GM12891 (cell line): ENCODE measurements at regions not wholly inside any gene's neighbourhood (a gene's known extent, or its start where the extent isn't known, plus 50 kb on each side); places are given as distances from the start of the nearest gene placed in this dataset.

Source experiments
- POLR2A ChIP-seq: IDR thresholded peaks from 2 replicates; pipeline ENCODE4 v1.6.1; 2011; ENCODE audit warnings: low read depth, low read length, control low read depth
- POLR2AphosphoS5 ChIP-seq: IDR thresholded peaks from 2 replicates; pipeline ENCODE4 v1.6.1; 2011; ENCODE audit warnings: low read depth, low read length, control low read depth
- POU2F2 ChIP-seq: IDR thresholded peaks from 2 replicates; pipeline ENCODE4 v1.6.1; 2011; ENCODE audit warnings: low read depth, mild to moderate bottlenecking, control low read depth, low read length, moderate library complexity
- SPI1 ChIP-seq: IDR thresholded peaks from 2 replicates; pipeline ENCODE4 v1.6.1; 2011; ENCODE audit warnings: low read depth, low read length, control low read depth
- TAF1 ChIP-seq: IDR thresholded peaks from 2 replicates; pipeline ENCODE4 v1.6.1; 2011; ENCODE audit warnings: low read depth, low read length, control low read depth

GRCh38 chr11:122040464-122040863 lies 75.6 kb downstream of the BLID start:
- TF ChIP-seq POLR2AphosphoS5: no peak
- TF ChIP-seq POLR2A: no peak
- TF ChIP-seq SPI1: no peak
- TF ChIP-seq TAF1: no peak
- TF ChIP-seq POU2F2: no peak
